ENCODE measurements at regions not wholly inside any gene's neighbourhood (a gene's known extent, or its start where the extent isn't known, plus 50 kb on each side); places are given as distances from the start of the nearest gene placed in this dataset.

GRCh38 chr2:123894167-123894566 lies 130.9 kb upstream of the CNTNAP5 start:
- TF ChIP-seq CTCF (IDR thresholded peaks at IDR 0.05; ENCODE audit: low read length) (no peak), EZH2 (optimal IDR thresholded peaks at IDR 0.05; ENCODE audit: low read depth, low read length) (no peak)
